HL-60 (cell line): ENCODE measurements at regions not wholly inside any gene's neighbourhood (a gene's known extent, or its start where the extent isn't known, plus 50 kb on each side); places are given as distances from the start of the nearest gene placed in this dataset.

Experiments
- DNase-seq, 2 experiments: peaks; one replicate each; pipeline ENCODE4 v3.0.0-alpha.2; 2010 to 2020; ENCODE audit warnings: low read depth in 1 of 2, low spot score in 1 of 2
- H3K27ac ChIP-seq: fragments of 250-450 bp; sonication (Bioruptor Pico); replicated peaks from 2 replicates; pipeline ENCODE4 v1.5.1; 2020; ENCODE audit warnings: mild to moderate bottlenecking, moderate library complexity
- H3K27me3 ChIP-seq: fragments of 250-450 bp; sonication (Bioruptor Pico); 2 replicates; pipeline ENCODE4 v1.5.1; 2021; ENCODE audit warnings: mild to moderate bottlenecking, moderate library complexity; ENCODE audit not compliant: insufficient read depth, poor library complexity, severe bottlenecking
- H3K4me3 ChIP-seq: replicated peaks from 2 replicates; pipeline ENCODE4 v1.5.1; 2011; ENCODE audit warnings: mild to moderate bottlenecking, control low read depth, low read length; ENCODE audit not compliant: insufficient read depth
- GABPA ChIP-seq: IDR thresholded peaks from 2 replicates; pipeline ENCODE4 v1.6.1; 2012; ENCODE audit warnings: low read depth
- POLR2AphosphoS5 ChIP-seq: IDR thresholded peaks from 2 replicates; pipeline ENCODE4 v1.6.1; 2012; ENCODE audit warnings: low read depth
- SPI1 ChIP-seq: IDR thresholded peaks from 2 replicates; pipeline ENCODE4 v1.6.1; 2012; ENCODE audit warnings: low read depth, mild to moderate bottlenecking, borderline replicate concordance
- TF ChIP-seq, protein P1 (sequence below): IDR thresholded peaks from 2 replicates; pipeline ENCODE4 v1.6.1; 2012; ENCODE audit warnings: low read depth; ENCODE audit not compliant: insufficient replicate concordance
- TF ChIP-seq, protein P2 (sequence below): IDR thresholded peaks from one replicate; pipeline ENCODE4 v1.5.1; 2011; ENCODE audit warnings: low read length, control low read depth, inconsistent platforms; ENCODE audit not compliant: insufficient read depth

DNA sequence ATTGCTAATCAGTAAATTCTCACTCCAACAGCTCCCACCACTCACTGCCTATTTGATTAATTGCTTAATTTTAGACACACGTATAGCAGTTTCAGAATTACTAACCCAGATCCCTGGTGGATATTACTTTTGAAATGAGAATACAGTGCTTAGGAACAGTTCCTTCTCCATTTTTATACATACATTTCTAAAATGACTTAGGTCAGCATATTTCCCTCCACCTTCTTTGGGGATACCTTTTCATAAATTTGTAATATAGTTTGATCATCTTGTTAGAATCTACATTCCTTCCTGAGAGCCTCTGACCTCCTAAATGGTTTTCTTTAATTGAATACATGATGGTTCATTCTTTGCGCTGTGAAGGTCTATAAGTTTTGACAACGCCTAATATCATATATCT lies 279.8 kb upstream of the NETO1 start:
- no peak overlapping the region for H3K27ac ChIP-seq
- DNase-seq: no peak
- H3K4me3 ChIP-seq: no peak overlapping the region
- no peak for TF ChIP-seq POLR2AphosphoS5
- TF ChIP-seq GABPA: no peak
- TF ChIP-seq, protein P1, sequence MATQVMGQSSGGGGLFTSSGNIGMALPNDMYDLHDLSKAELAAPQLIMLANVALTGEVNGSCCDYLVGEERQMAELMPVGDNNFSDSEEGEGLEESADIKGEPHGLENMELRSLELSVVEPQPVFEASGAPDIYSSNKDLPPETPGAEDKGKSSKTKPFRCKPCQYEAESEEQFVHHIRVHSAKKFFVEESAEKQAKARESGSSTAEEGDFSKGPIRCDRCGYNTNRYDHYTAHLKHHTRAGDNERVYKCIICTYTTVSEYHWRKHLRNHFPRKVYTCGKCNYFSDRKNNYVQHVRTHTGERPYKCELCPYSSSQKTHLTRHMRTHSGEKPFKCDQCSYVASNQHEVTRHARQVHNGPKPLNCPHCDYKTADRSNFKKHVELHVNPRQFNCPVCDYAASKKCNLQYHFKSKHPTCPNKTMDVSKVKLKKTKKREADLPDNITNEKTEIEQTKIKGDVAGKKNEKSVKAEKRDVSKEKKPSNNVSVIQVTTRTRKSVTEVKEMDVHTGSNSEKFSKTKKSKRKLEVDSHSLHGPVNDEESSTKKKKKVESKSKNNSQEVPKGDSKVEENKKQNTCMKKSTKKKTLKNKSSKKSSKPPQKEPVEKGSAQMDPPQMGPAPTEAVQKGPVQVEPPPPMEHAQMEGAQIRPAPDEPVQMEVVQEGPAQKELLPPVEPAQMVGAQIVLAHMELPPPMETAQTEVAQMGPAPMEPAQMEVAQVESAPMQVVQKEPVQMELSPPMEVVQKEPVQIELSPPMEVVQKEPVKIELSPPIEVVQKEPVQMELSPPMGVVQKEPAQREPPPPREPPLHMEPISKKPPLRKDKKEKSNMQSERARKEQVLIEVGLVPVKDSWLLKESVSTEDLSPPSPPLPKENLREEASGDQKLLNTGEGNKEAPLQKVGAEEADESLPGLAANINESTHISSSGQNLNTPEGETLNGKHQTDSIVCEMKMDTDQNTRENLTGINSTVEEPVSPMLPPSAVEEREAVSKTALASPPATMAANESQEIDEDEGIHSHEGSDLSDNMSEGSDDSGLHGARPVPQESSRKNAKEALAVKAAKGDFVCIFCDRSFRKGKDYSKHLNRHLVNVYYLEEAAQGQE: no peak
- TF ChIP-seq, protein P2, sequence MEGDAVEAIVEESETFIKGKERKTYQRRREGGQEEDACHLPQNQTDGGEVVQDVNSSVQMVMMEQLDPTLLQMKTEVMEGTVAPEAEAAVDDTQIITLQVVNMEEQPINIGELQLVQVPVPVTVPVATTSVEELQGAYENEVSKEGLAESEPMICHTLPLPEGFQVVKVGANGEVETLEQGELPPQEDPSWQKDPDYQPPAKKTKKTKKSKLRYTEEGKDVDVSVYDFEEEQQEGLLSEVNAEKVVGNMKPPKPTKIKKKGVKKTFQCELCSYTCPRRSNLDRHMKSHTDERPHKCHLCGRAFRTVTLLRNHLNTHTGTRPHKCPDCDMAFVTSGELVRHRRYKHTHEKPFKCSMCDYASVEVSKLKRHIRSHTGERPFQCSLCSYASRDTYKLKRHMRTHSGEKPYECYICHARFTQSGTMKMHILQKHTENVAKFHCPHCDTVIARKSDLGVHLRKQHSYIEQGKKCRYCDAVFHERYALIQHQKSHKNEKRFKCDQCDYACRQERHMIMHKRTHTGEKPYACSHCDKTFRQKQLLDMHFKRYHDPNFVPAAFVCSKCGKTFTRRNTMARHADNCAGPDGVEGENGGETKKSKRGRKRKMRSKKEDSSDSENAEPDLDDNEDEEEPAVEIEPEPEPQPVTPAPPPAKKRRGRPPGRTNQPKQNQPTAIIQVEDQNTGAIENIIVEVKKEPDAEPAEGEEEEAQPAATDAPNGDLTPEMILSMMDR: no peak
- TF ChIP-seq SPI1: no peak
- H3K27me3 ChIP-seq: no peaks in the 10 kb centered on the region

DNA sequence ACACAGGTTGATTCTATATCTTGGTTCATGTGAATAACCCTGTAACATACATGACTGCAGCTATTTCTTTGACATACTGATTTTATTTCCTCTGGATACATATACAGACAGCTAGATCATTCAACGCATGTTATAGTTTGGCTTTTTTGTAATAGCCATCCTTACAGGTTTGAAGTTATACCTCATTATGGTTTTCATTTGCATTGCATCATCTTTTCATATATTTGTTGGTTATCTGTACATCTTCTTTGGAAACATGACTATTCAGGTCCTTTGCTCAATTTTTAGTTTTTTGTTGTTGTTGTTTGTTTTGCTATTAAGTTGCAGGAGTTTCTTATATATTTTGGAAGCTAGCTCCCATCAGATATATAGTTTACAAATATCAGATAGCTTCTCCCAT lies 276.2 kb upstream of the NETO1 start:
- TF ChIP-seq, protein P1: no peak
- TF ChIP-seq SPI1 (no peak), POLR2AphosphoS5 (no peak), GABPA (no peak)
- TF ChIP-seq, protein P2: no peak
- Histone ChIP-seq H3K27me3 (no peaks in the 10 kb centered on the region), H3K27ac (no peak overlapping the region), H3K4me3 (no peak overlapping the region)
- DNase-seq: no peak

DNA sequence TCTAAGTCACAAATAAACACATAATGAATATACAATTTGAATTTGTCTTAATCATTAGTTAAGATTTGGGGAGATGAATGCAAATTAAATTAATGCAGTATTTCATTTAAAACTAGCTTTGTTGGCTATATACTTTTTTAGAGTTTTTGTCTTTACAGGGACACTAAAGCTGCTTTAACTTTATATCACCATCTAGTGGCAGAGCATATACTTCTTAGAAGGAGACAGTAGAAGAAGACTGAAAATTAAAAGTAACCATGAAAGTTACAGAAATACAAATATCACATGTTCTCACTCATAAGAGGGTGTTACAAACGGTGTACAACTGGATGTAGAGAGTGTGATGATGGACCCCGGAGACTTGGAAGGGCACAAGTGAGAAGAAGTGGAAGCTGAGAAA lies 268.3 kb upstream of the NETO1 start:
- TF ChIP-seq, protein P1: no peak
- TF ChIP-seq, protein P2: peak; percentile 4
- no peak for DNase-seq
- Histone ChIP-seq H3K4me3 (no peak overlapping the region), H3K27ac (no peak overlapping the region), H3K27me3 (no peaks in the 10 kb centered on the region)
